Retina (tissue), 1 donor: ENCODE measurements at regions not wholly inside any gene's neighbourhood (a gene's known extent, or its start where the extent isn't known, plus 50 kb on each side); places are given as distances from the start of the nearest gene placed in this dataset.
"Not testable (repeated sequence)": the region's sequence is repeated elsewhere in the genome, so short reads cannot be mapped to it uniquely, and the experiment has no call there.

Experiments used
- DNase-seq: peaks from one replicate; pipeline ENCODE4 v3.0.0-alpha.2; 2016

GRCh38 chr1:94362466-94363058 lies 55.6 kb upstream of the ABCD3 start:
- no peak for DNase-seq

GRCh38 chr1:94358630-94359599 lies 59.3 kb upstream of the ABCD3 start:
- no peak for DNase-seq

DNA sequence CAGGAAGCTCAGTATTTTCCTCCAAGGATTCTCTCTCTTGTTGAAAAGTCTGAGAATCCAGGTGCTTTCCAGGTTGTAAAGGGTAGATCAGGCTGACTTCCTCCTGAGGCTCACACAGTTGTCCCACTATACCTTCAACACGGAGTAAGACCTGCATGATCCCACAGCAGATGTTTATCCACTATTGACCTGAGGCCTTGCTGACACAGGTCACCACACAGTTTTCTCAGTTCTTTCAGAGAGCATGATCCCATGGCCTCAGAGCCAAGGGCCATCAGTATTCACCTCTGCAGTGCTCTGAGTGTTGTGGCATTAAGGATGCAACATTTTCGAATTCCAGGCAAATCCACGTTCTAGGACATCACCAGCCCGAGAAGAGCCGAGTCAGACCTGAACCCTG lies 60.5 kb upstream of the ABCD3 start:
- no peak for DNase-seq

DNA sequence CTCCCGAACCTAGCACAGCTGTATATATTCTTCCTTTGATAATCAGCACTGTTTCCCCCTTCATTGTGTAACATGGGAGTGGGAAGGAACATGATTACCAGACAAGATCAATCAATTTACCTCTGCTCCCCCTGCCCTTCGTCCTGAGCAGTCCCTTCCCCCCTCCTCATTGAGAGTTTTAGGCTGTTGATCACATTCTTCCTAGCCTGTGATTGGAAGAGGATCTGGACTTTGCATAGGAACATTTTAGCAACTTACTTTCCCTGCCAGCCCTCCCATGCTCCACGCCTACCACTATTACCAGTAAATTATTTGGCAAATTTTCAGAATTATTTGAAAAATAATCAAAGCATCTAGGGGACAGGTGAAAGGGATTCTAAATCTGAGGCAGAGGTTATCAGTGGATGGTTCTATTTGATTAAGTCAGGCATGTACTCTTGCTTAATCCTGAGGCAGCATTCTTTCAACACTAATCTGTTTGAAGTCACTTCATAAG lies 62.7 kb upstream of the ABCD3 start:
- no peak for DNase-seq

DNA sequence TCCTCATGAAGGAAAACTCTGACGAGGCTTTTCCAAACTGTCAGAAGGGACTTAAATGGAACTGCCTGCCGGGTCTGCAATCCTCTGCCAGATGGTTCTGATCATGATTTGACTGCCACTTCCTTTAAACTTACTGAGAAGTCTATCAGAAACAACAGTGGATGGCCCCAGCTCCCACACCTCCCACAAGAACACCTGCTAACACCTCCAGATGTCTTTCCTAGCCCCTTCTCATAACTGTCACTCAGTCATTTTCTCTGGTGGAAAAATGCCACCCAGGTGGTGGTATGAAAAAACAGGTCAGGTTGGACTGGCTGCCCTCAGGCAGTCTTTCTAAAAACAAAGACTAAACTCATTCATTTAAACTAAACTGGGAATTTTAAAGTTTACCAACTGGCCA lies 66.7 kb upstream of the ABCD3 start:
- DNase-seq = no peak

DNA sequence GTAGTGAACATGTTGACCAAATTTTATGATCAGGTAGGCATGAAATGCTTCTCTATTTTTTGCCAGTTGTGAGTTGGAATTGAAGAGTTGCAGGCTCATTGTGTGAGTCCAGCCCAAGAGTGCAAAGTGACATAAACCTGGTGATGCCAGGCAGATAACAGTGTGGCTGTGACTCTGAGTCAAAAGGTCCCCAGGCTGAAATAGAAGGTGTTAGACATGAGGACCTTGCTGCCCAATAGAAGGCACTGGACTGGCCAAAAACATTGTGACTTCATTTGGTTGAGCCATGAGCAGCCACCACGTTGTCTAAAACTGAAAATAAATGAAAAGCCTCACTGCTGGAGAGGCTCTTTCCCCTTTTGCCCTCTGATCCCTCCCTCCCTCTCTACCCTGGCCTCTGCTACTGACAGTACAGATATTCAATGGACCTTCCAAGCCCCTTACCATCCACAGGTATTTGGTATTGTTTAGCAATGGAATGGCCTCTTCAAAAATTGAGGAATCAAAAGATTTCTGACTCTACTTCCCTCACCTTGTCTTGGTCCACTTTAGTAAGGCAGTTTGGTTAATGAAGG lies 67.8 kb upstream of the ABCD3 start:
- no peak for DNase-seq

GRCh38 chr1:94349853-94350252 lies 68.3 kb upstream of the ABCD3 start:
- no peak for DNase-seq

- DNase-seq = not testable (repeated sequence)
Measured at GRCh38 chr1:94348386-94348785, 69.8 kb upstream of the ABCD3 start.

GRCh38 chr1:94345148-94345721 lies 73.0 kb upstream of the ABCD3 start:
- DNase-seq = no peak

- no peak for DNase-seq
Measured at GRCh38 chr1:94342416-94342815, 75.8 kb upstream of the ABCD3 start.

- DNase-seq = no peak
Measured at GRCh38 chr1:94339206-94339927, 78.8 kb upstream of the ABCD3 start.

- no peak for DNase-seq
Measured at GRCh38 chr1:94336991-94337390, 81.2 kb upstream of the ABCD3 start.

- DNase-seq = peak; percentile 69
Measured at GRCh38 chr1:94335950-94336349, 82.2 kb upstream of the ABCD3 start.

GRCh38 chr1:94335447-94335846 lies 82.7 kb upstream of the ABCD3 start:
- no peak for DNase-seq

- DNase-seq = no peak
Measured at GRCh38 chr1:94334764-94335163, 83.4 kb upstream of the ABCD3 start.

GRCh38 chr1:94332952-94333351 lies 85.2 kb upstream of the ABCD3 start:
- DNase-seq = no peak

- DNase-seq = no peak
Measured at GRCh38 chr1:94332516-94332915, 85.7 kb upstream of the ABCD3 start.

- DNase-seq = no peak
Measured at GRCh38 chr1:94329986-94330385, 88.2 kb upstream of the ABCD3 start.

DNA sequence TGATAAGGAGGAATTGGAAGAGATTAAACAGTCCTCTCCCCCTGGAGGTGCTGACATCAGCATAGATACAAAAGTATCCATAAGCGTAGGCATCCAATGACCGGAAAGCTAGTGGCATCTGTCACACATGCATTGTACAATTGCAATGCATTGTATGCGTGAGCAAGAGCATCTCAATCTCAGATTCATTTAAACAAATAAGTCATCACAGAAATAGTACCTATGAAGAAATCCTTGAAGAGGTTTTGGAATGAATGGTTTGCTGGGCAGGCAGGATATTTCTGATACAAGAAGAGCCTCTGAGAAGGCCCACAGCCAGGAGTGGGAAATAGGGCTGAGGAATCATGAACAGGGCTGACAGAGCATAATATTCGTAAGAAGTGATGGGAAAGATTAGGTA lies 88.9 kb upstream of the ABCD3 start:
- DNase-seq = no peak

DNA sequence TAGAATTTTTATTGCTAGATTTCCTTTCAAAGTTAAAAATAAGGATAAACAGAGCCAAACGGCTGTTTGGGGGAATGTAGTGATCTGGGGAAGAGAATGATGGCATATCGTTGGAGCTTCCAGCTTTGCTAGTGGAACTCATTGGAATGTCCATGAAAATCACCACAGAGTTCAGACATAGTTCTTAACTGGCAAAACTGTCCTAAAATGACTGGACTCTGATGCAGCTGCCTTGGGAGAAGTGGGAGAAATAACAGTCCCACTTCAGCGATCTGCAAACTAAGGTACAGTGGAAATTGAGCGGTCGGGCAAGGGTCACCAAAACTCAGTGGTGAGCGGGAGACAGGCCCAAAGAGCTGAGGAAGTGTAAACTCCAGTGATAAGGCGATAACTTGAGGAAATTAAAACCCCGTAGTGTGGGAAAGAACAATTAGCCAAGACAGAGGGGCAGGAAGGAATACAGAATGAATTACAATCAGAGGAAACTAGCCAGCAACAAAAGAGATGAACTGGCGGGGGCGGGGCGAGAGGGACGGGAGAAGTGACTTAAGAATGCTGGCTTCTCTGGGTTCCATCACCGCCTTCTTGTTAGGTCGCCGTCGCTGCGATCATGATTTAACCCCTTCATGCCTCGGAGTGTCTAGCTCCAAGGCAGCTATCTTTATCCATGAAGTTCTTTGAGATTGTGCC lies 89.8 kb upstream of the ARHGAP29 start:
- DNase-seq = peak; percentile 48

- DNase-seq = no peak
Measured at GRCh38 chr1:94326329-94326728, 88.9 kb upstream of the ARHGAP29 start.
